Posterior cingulate gyrus (tissue), 11 donors: ENCODE measurements at regions not wholly inside any gene's neighbourhood (a gene's known extent, or its start where the extent isn't known, plus 50 kb on each side); places are given as distances from the start of the nearest gene placed in this dataset.
A peak's percentile ranks its signal among the peaks of the same experiment; 100 is the strongest.

Experiments used
- DNase-seq, 10 donors: peaks; one replicate each; pipeline versions ENCODE4 v3.0.0 to v3.0.0-alpha.2; 2020 to 2021; ENCODE audit warnings: mixed read lengths in 3 of 10
- intact Hi-C: fragments of 100-400 bp; cut with DNase I; formaldehyde crosslinking; loops from one replicate; pipeline ENCODE4 v1.15.1; 2023

GRCh38 chr5:148941810-148942209 is 115.4 kb downstream of the ADRB2 start:
- intact Hi-C loops = no loop called here
- DNase-seq = no peak

- DNase-seq = peak in 5 of 10 donors; percentile 20 to 86 (median 35)
- intact Hi-C loops = no loop called here
Observed at GRCh38 chr5:148949841-148950470, 112.9 kb downstream of the SH3TC2 start.

- intact Hi-C loops = no loop called here
Observed at GRCh38 chr5:148950471-148950863, 112.4 kb downstream of the SH3TC2 start.

GRCh38 chr5:148950892-148951291 is 112.0 kb downstream of the SH3TC2 start:
- intact Hi-C loops = no loop called here
- no peak for DNase-seq

More at GRCh38 chr5:148950471-148950863, 112.4 kb downstream of the SH3TC2 start:
- no peak for DNase-seq

GRCh38 chr5:148951612-148952011 is 111.2 kb downstream of the SH3TC2 start:
- intact Hi-C loops = no loop called here
- no peak for DNase-seq

GRCh38 chr5:148952097-148952867 is 110.6 kb downstream of the SH3TC2 start:
- intact Hi-C loops = no loop called here

GRCh38 chr5:148953711-148954110 is 109.2 kb downstream of the SH3TC2 start:
- intact Hi-C loops = no loop called here
- no peak for DNase-seq

More at GRCh38 chr5:148952097-148952867, 110.6 kb downstream of the SH3TC2 start:
- DNase-seq = no peak
